ENCODE measurements at regions not wholly inside any gene's neighbourhood (a gene's known extent, or its start where the extent isn't known, plus 50 kb on each side); places are given as distances from the start of the nearest gene placed in this dataset.
A peak's percentile ranks its signal among the peaks of the same experiment; 100 is the strongest.

GRCh38 chr2:60104514-60105505 lies 448.6 kb downstream of the BCL11A start:
- no peaks in the 10 kb centered on the region for H3K36me3 ChIP-seq (ENCODE audit: control insufficient read depth in 2 of 3, insufficient read depth in 3 of 3, low read length in 3 of 3)
- peak overlapping the region in 6 of 9 donors; percentile 3 to 79 (median 36) for H3K27ac Mint-ChIP-seq
- no peaks in the 10 kb centered on the region for H3K27me3 ChIP-seq (ENCODE audit: control insufficient read depth in 2 of 2, insufficient read depth in 2 of 2, low read length in 2 of 2)
- CTCF ChIA-PET: no interaction called here
- intact Hi-C loops (cut with micrococcal nuclease): loop anchor here in 1 of 2 donors (10.0 kb wide), 1 partner anchor 350 kb away; no protein-coding TSS in a partner anchor
- POLR2A ChIA-PET: no interaction called here
- no peaks in the 10 kb centered on the region for H3K36me3 Mint-ChIP-seq
- no peak overlapping the region for H3K27ac ChIP-seq (ENCODE audit: low read depth, low read length)
- peaks cover 6 to 22% (median 15%) of the 10 kb centered on the region in 7 donors for H3K4me1 Mint-ChIP-seq
- peak in 4 of 9 donors; percentile 1 to 19 (median 6) for DNase-seq
- H3K4me3 ChIP-seq (ENCODE audit: low read length): no peak overlapping the region
- H3K27me3 Mint-ChIP-seq: peaks cover 2 to 12% (median 7%) of the 10 kb centered on the region in 5 donors
- H3K9me3 ChIP-seq (ENCODE audit: control insufficient read depth in 2 of 3, low read length in 3 of 3): no peaks in the 10 kb centered on the region
- H3K4me3 Mint-ChIP-seq: peak overlapping the region; percentile 54 to 85 (median 82)
- H3K4me1 ChIP-seq (ENCODE audit: control insufficient read depth in 2 of 2, insufficient read depth in 2 of 2, low read length in 2 of 2): peaks cover 0 to 3% of the 10 kb centered on the region in 2 donors
- ATAC-seq: peak; percentile 72
- no peaks in the 10 kb centered on the region for H3K9me3 Mint-ChIP-seq

DNA sequence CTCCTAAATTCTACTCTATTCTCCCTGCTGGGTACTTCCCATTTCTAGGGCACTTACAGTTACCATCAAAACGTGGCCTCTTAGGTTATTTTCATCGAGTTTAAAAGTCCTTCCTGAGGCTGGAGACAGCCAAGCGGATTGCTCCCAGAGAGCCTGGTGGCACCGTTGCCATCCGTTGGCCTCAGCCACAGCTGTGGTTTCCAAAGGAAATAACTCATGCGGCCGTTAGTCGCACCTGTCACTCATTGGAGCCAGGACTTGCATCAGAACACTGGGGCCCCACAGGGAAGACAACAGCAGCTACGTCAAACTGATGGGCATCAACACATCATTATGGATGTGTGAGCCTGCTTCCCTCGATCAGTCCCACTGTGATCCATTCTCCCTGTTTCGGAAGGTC lies 453.4 kb downstream of the BCL11A start:
- CTCF ChIA-PET: no interaction called here
- POLR2A ChIA-PET: no interaction called here
- Mint-ChIP-seq H3K4me1 (peaks cover 6 to 9% (median 8%) of the 10 kb centered on the region in 7 donors), H3K4me3 (no peak overlapping the region), H3K9me3 (peaks cover 0 to 2% (median 0%) of the 10 kb centered on the region in 11 donors), H3K27me3 (peaks cover 0 to 37% (median 15%) of the 10 kb centered on the region in 5 donors), H3K36me3 (no peaks in the 10 kb centered on the region), H3K27ac (no peak overlapping the region)
- H3K4me3 ChIP-seq (ENCODE audit: low read length): no peak overlapping the region
- ATAC-seq: peak; percentile 18
- no peaks in the 10 kb centered on the region for H3K36me3 ChIP-seq (ENCODE audit: control insufficient read depth in 2 of 3, insufficient read depth in 3 of 3, low read length in 3 of 3)
- no peaks in the 10 kb centered on the region for H3K9me3 ChIP-seq (ENCODE audit: control insufficient read depth in 2 of 3, low read length in 3 of 3)
- no peaks in the 10 kb centered on the region for H3K27me3 ChIP-seq (ENCODE audit: control insufficient read depth in 2 of 2, insufficient read depth in 2 of 2, low read length in 2 of 2)
- no peak overlapping the region for H3K27ac ChIP-seq (ENCODE audit: low read depth, low read length)
- intact Hi-C loops (cut with micrococcal nuclease): loop anchor here in 1 of 2 donors (10.0 kb wide), 1 partner anchor 345 kb away; no protein-coding TSS in a partner anchor
- no peak for DNase-seq
- no peaks in the 10 kb centered on the region for H3K4me1 ChIP-seq (ENCODE audit: control insufficient read depth in 2 of 2, insufficient read depth in 2 of 2, low read length in 2 of 2)

- intact Hi-C loops (cut with micrococcal nuclease): no loop called here
- Histone ChIP-seq H3K4me1 (ENCODE audit: control insufficient read depth in 2 of 2, insufficient read depth in 2 of 2, low read length in 2 of 2) (no peaks in the 10 kb centered on the region), H3K36me3 (ENCODE audit: control insufficient read depth in 2 of 3, insufficient read depth in 3 of 3, low read length in 3 of 3) (no peaks in the 10 kb centered on the region), H3K27me3 (ENCODE audit: control insufficient read depth in 2 of 2, insufficient read depth in 2 of 2, low read length in 2 of 2) (no peaks in the 10 kb centered on the region), H3K4me3 (ENCODE audit: low read length) (no peak overlapping the region), H3K27ac (ENCODE audit: low read depth, low read length) (no peak overlapping the region), H3K9me3 (ENCODE audit: control insufficient read depth in 2 of 3, low read length in 3 of 3) (no peaks in the 10 kb centered on the region)
- no peak overlapping the region for H3K4me3 Mint-ChIP-seq
- ChIA-PET POLR2A (no interaction called here), CTCF (no interaction called here)
- peaks cover 0 to 37% (median 15%) of the 10 kb centered on the region in 5 donors for H3K27me3 Mint-ChIP-seq
- DNase-seq (no peak), ATAC-seq (no peak)
- H3K9me3 Mint-ChIP-seq: peaks cover 0 to 2% (median 0%) of the 10 kb centered on the region in 11 donors
- H3K27ac Mint-ChIP-seq: no peak overlapping the region
- no peaks in the 10 kb centered on the region for H3K4me1 Mint-ChIP-seq
- H3K36me3 Mint-ChIP-seq: no peaks in the 10 kb centered on the region
Observed at GRCh38 chr2:60098996-60099395, 454.5 kb downstream of the BCL11A start.

DNA sequence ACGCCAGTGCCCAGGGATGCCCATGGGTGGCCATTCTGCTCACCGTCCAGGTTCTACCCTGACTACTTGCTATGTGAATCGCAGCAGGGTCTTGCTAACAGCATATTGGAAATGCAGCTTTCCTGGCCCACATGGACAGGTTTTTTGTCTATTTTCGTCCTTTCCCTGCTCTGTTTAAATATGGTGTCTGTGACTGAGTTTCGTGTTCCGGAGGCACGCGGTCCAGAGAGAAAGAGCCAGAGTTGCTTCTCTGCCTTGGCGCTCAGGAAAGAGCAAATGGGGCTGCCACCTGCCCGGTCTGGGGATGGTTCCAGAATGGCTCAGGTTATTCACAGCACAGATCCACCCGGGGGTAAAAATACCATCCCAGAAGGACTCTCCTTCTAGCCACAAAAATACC lies 456.2 kb downstream of the BCL11A start:
- POLR2A ChIA-PET: no interaction called here
- H3K9me3 ChIP-seq (ENCODE audit: control insufficient read depth in 2 of 3, low read length in 3 of 3): no peaks in the 10 kb centered on the region
- no peak for DNase-seq
- no peak overlapping the region for H3K27ac Mint-ChIP-seq
- no peaks in the 10 kb centered on the region for H3K4me1 Mint-ChIP-seq
- H3K4me3 Mint-ChIP-seq: no peak overlapping the region
- H3K36me3 ChIP-seq (ENCODE audit: control insufficient read depth in 2 of 3, insufficient read depth in 3 of 3, low read length in 3 of 3): no peaks in the 10 kb centered on the region
- CTCF ChIA-PET: no interaction called here
- no peaks in the 10 kb centered on the region for H3K4me1 ChIP-seq (ENCODE audit: control insufficient read depth in 2 of 2, insufficient read depth in 2 of 2, low read length in 2 of 2)
- intact Hi-C loops (cut with micrococcal nuclease): no loop called here
- H3K27ac ChIP-seq (ENCODE audit: low read depth, low read length): no peak overlapping the region
- no peaks in the 10 kb centered on the region for H3K27me3 ChIP-seq (ENCODE audit: control insufficient read depth in 2 of 2, insufficient read depth in 2 of 2, low read length in 2 of 2)
- no peak for ATAC-seq
- H3K4me3 ChIP-seq (ENCODE audit: low read length): no peak overlapping the region
- H3K36me3 Mint-ChIP-seq: no peaks in the 10 kb centered on the region
- H3K9me3 Mint-ChIP-seq: peaks cover 0 to 2% (median 0%) of the 10 kb centered on the region in 11 donors
- peaks cover 0 to 33% (median 10%) of the 10 kb centered on the region in 5 donors for H3K27me3 Mint-ChIP-seq

GRCh38 chr2:60096556-60096955 lies 456.9 kb downstream of the BCL11A start:
- peaks cover 0 to 2% (median 0%) of the 10 kb centered on the region in 11 donors for H3K9me3 Mint-ChIP-seq
- Histone ChIP-seq H3K9me3 (ENCODE audit: control insufficient read depth in 2 of 3, low read length in 3 of 3) (no peaks in the 10 kb centered on the region), H3K36me3 (ENCODE audit: control insufficient read depth in 2 of 3, insufficient read depth in 3 of 3, low read length in 3 of 3) (no peaks in the 10 kb centered on the region), H3K4me3 (ENCODE audit: low read length) (no peak overlapping the region), H3K27me3 (ENCODE audit: control insufficient read depth in 2 of 2, insufficient read depth in 2 of 2, low read length in 2 of 2) (no peaks in the 10 kb centered on the region), H3K27ac (ENCODE audit: low read depth, low read length) (no peak overlapping the region), H3K4me1 (ENCODE audit: control insufficient read depth in 2 of 2, insufficient read depth in 2 of 2, low read length in 2 of 2) (no peaks in the 10 kb centered on the region)
- no peak for ATAC-seq
- ChIA-PET POLR2A (no interaction called here), CTCF (no interaction called here)
- intact Hi-C loops (cut with micrococcal nuclease): no loop called here
- H3K27ac Mint-ChIP-seq: no peak overlapping the region
- H3K4me3 Mint-ChIP-seq: no peak overlapping the region
- no peaks in the 10 kb centered on the region for H3K4me1 Mint-ChIP-seq
- H3K27me3 Mint-ChIP-seq: peaks cover 0 to 33% (median 10%) of the 10 kb centered on the region in 5 donors
- DNase-seq: no peak
- H3K36me3 Mint-ChIP-seq: no peaks in the 10 kb centered on the region

- ChIA-PET CTCF (no interaction called here), POLR2A (no interaction called here)
- DNase-seq (no peak), ATAC-seq (no peak)
- H3K27me3 Mint-ChIP-seq: peaks cover 0 to 33% (median 10%) of the 10 kb centered on the region in 5 donors
- H3K27me3 ChIP-seq (ENCODE audit: control insufficient read depth in 2 of 2, insufficient read depth in 2 of 2, low read length in 2 of 2): no peaks in the 10 kb centered on the region
- no peak overlapping the region for H3K27ac ChIP-seq (ENCODE audit: low read depth, low read length)
- H3K36me3 ChIP-seq (ENCODE audit: control insufficient read depth in 2 of 3, insufficient read depth in 3 of 3, low read length in 3 of 3): no peaks in the 10 kb centered on the region
- H3K4me1 ChIP-seq (ENCODE audit: control insufficient read depth in 2 of 2, insufficient read depth in 2 of 2, low read length in 2 of 2): no peaks in the 10 kb centered on the region
- intact Hi-C loops (cut with micrococcal nuclease): no loop called here
- no peak overlapping the region for H3K4me3 ChIP-seq (ENCODE audit: low read length)
- H3K4me1 Mint-ChIP-seq: no peaks in the 10 kb centered on the region
- peaks cover 0 to 2% (median 0%) of the 10 kb centered on the region in 11 donors for H3K9me3 Mint-ChIP-seq
- no peaks in the 10 kb centered on the region for H3K9me3 ChIP-seq (ENCODE audit: control insufficient read depth in 2 of 3, low read length in 3 of 3)
- no peaks in the 10 kb centered on the region for H3K36me3 Mint-ChIP-seq
- H3K27ac Mint-ChIP-seq: no peak overlapping the region
- no peak overlapping the region for H3K4me3 Mint-ChIP-seq
Observed at GRCh38 chr2:60095903-60096302, 457.6 kb downstream of the BCL11A start.

All from naive thymus-derived CD4-positive, alpha-beta T cell (primary cell).